Fibroblast of skin of abdomen (primary cell): ENCODE measurements at regions not wholly inside any gene's neighbourhood (a gene's known extent, or its start where the extent isn't known, plus 50 kb on each side); places are given as distances from the start of the nearest gene placed in this dataset.

Experiments
- DNase-seq: peaks from one replicate; pipeline ENCODE4 v3.0.0-alpha.2; 2013

- DNase-seq, result peak; percentile 38
These were observed 207.1 kb upstream of the DKK2 start for GRCh38 chr4:107243141-107243781.

- no peak for DNase-seq
These were observed 184.9 kb upstream of the DKK2 start for GRCh38 chr4:107220976-107221375.

- DNase-seq, result peak; percentile 41
These were observed 183.6 kb upstream of the DKK2 start for GRCh38 chr4:107219681-107220080.

GRCh38 chr4:107216379-107216778, 180.3 kb upstream of the DKK2 start:
- DNase-seq, result no peak

GRCh38 chr4:107215222-107215621, 179.1 kb upstream of the DKK2 start:
- no peak for DNase-seq

GRCh38 chr4:107213880-107214279, 177.8 kb upstream of the DKK2 start:
- peak; percentile 60 for DNase-seq

GRCh38 chr4:107213410-107213809, 177.3 kb upstream of the DKK2 start:
- DNase-seq, result peak; percentile 79

GRCh38 chr4:107212565-107212964, 176.5 kb upstream of the DKK2 start:
- peak; percentile 56 for DNase-seq

- peak; percentile 56 for DNase-seq
These were observed 174.5 kb upstream of the DKK2 start for GRCh38 chr4:107210450-107211239.

- DNase-seq, result no peak
These were observed 167.6 kb upstream of the DKK2 start for GRCh38 chr4:107203733-107204132.

GRCh38 chr4:107202744-107203143, 166.6 kb upstream of the DKK2 start:
- DNase-seq, result no peak

- DNase-seq, result no peak
These were observed 161.0 kb upstream of the DKK2 start for GRCh38 chr4:107197121-107197520.

GRCh38 chr4:107196312-107196711, 160.2 kb upstream of the DKK2 start:
- no peak for DNase-seq

GRCh38 chr4:107194005-107194404, 157.9 kb upstream of the DKK2 start:
- no peak for DNase-seq

- DNase-seq, result no peak
These were observed 156.5 kb upstream of the DKK2 start for GRCh38 chr4:107192601-107193000.

- DNase-seq, result peak; percentile 13
These were observed 151.0 kb upstream of the DKK2 start for GRCh38 chr4:107187091-107187490.

- DNase-seq, result peak; percentile 72
These were observed 147.2 kb upstream of the DKK2 start for GRCh38 chr4:107183155-107183774.

GRCh38 chr4:107182347-107182746, 146.2 kb upstream of the DKK2 start:
- DNase-seq, result no peak

GRCh38 chr4:107166873-107167450, 130.8 kb upstream of the DKK2 start:
- no peak for DNase-seq

- DNase-seq, result no peak
These were observed 130.1 kb upstream of the DKK2 start for GRCh38 chr4:107166181-107166580.

- no peak for DNase-seq
These were observed 128.9 kb upstream of the DKK2 start for GRCh38 chr4:107164962-107165475.

GRCh38 chr4:107156443-107156842, 120.3 kb upstream of the DKK2 start:
- DNase-seq, result no peak

- DNase-seq, result no peak
These were observed 119.3 kb upstream of the DKK2 start for GRCh38 chr4:107155366-107155765.
